ENCODE measurements at regions not wholly inside any gene's neighbourhood (a gene's known extent, or its start where the extent isn't known, plus 50 kb on each side); places are given as distances from the start of the nearest gene placed in this dataset.
"Not testable (repeated sequence)": the region's sequence is repeated elsewhere in the genome, so short reads cannot be mapped to it uniquely, and the experiment has no call there.

DNA sequence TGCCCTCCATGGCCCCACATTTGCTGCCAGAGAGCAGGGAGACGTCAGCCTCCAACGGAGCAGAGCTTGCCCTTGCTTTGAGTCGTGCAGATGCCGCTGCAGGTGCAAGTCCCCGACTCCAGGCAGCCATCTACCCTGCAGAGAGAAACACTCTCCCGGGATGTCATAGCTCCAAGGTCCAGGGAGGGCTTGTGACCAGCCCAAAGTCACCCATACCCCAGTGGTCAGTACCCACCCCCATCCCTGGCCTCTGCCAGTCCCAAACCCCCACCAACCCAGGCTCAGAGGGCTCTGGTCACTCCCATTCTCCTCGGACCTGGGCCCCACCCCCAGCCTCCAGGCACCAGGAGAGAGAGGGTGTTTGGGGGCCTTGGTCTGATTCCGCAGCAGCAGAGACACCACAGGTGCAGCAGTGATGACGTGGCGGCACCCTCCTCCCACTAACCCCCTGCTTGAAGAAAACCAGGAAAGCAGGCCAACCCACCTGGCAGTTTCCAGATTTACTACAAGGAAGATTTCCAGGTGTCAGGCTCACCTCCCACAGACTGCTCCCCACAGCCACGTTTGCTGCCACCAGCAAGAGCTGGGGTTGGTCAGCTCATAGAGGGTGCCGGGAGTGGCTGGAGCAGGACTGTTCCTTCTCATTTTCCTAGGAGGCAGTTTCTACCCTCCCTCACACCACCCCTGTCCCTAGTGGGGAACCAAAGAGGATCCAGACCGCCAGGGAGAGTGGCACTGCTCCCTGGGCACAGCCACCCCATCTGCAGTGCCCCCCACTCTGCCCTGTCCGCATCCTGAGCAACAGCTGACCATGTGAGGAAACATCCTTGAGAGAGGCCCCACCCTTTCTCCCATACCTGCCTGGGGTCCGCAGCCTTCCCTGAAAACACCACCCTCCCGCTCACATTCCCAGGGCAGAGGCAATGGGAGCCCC is 132.4 kb downstream of the TNFRSF13B start:
- DNase-seq = not testable (repeated sequence)

DNA sequence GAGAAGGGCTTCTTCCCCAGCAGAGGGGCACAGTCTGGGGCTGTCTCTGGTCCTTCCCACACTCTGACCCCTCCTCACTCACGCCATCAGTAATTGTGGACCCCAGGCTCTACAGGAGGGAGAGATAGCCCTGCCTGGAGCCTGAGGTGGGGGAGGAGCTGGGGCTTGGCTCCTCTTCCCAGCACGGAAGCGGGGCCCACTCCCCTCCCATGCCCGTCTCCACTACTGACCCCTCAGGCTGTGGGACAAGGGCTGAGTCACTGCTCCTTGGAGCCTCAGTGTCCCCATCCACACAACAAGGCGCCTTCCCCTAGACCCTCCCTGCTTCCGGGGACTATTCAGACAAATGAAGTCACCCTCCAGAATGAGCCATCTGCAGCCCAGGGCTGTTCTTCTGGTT is 133.1 kb downstream of the TNFRSF13B start:
- DNase-seq = not testable (repeated sequence)

DNA sequence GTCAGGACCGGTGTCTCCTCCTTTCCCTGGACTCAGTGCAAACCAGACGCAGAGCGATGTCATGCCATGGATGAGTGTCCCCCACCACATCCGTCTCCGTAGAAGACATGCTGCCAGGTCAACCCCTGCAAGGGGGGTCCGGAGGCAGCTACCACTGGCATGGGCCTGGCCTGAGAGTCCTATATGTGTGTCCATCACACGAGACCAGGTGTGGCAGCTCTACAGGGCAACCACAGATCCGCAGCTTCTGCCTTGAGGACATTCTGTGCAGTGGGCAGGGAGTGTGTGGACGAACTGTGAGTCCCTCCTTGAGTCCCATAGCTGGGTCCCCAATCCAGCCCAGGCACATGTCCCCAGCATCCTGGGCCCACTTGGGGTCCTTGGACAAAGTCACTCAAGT is 133.6 kb downstream of the TNFRSF13B start:
- DNase-seq = not testable (repeated sequence)

DNA sequence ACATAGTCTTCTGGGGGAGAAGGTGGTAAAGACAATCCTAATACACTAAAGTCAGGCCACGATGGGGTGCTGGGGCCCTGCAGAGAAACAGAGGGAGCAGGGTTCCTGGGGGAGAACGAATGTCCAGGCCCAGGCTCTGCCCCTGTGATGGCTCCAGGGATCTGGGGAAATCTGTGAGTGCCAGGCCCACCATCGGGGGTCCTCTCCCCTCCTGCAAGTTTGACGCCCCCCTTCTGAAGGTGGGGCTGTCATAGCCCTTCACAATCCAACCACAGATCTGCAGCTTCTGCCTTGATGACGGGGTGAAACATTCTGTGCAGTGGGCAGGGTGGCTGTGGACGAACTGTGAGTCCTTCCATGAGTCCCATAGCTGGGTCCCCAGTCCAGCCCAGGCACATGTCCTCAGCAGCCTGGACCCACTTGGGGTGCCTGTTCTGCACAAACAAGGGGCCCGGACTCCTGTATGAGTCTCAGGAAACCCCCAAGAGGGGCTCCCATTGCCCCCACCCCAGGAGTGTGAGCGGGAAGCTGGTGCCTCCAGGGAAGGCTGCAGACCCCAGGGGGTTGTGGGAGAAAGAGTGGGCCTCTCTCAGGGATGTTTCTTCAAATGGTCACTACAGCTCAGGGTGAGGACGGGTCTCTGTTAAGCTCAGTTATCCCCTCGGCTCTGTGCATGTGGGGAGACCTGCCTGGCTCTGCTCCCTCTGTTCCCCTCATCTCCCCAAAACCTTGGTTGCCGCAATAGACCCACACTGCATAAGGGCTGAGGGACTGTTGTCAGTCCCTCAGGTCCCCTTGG is 134.3 kb downstream of the TNFRSF13B start:
- DNase-seq = not testable (repeated sequence)

DNA sequence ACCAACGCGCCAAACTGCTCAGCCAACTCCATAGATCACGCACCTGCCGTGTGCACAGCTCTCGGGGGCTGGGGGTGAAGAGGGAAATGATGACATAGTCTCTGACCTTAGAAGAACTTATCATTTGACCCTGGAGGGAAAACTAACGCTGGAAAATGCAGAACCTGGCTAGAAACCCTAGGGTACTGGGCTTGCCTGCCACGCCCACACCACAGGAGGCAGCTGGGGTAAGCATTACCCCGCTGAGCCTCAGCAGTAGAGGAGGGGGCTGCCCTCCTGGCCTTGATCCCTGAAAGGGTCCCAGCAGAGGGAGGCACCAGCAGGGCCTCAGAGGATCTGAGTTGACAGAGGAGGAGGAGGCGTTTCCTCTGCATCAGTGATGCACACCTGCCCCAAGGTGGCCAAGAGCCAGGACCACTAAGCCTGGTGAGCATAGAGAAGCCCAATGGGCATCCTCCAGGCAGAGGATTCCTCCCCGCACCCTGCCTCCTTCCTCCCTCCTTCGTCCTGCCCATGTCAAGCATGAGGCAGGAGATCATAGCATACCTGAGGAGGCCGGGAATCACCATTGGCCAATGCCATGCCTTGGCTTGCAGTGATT is 135.5 kb downstream of the TNFRSF13B start:
- DNase-seq = not testable (repeated sequence)

DNA sequence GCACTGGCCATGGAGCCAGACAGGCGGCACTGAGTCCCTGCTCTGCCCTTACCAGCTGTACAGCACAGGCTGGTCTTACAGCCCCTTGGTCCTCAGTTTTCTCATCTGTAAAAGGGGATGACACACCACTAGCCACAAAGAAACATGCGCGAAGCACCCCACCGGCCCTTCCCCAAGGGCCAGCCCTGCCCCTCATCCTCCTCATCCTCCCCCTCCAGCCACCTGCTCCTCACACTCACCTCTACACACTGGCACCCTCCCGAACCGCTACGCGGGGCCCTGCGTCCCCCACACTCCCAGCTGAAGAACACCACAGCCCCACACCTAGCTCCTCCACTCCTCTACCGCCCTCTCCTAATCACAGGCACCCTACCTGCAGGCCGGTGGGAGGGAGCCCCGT is 138.4 kb downstream of the TNFRSF13B start:
- DNase-seq = not testable (repeated sequence)

DNA sequence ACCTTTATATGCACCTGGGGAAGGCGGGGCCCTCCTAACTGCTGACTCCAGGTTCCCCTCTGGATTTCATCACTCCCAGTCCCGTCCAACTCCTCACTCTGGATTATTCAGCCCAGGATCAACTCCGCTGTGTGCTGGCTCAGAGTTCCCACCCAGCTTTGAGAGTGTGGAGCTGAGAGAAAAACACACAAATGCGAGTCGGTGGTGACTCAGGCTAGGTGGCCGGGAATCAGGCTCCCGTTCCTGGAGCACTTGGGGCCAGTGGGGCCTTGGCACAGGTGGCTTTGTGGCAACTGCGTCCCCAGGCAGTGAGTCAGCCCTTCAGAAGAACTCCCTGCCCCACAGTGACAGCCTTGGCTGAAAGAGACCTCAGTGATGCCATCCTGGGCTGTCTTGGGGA is 139.1 kb downstream of the TNFRSF13B start:
- DNase-seq = not testable (repeated sequence)

DNA sequence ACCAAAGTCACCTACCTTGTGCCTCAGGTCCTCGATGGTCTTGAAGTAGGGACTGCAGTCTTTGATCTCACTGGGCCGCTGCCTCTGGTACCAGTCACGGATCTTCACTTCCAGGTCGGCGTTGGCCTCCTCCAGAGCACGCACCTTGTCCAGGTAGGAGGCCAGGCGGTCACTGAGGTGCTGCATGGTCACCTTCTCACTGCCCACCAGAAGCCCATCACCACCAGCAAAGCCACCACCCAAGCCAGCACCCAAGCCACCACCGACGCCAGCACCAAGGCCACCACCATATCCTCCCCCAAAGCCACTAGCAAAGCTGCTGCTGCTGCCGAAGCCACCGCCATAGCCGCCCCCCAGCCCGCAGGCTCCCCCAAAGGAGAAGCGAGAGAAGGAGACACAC is 139.7 kb downstream of the TNFRSF13B start:
- DNase-seq = not testable (repeated sequence)

DNA sequence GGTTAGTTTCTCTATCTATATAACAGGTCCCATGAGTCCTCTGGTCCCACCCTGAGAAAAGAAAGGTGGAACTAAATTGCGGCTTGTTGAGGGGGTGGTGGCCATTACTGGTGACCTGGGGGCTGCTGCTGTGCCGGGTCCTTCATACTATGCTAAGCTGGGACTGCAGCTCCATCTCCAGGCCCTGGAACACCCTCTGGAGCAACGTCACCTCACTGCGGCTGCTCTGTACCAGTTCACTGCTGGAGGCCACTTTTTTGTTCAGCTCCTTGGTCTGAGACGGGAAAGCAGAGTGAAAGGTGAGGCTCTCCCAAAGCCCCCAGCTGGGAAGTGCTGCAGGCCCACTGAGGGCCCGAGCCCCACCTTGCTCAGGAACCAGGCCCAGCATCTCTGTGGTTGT is 140.7 kb downstream of the CCDC144A start:
- DNase-seq = not testable (repeated sequence)

DNA sequence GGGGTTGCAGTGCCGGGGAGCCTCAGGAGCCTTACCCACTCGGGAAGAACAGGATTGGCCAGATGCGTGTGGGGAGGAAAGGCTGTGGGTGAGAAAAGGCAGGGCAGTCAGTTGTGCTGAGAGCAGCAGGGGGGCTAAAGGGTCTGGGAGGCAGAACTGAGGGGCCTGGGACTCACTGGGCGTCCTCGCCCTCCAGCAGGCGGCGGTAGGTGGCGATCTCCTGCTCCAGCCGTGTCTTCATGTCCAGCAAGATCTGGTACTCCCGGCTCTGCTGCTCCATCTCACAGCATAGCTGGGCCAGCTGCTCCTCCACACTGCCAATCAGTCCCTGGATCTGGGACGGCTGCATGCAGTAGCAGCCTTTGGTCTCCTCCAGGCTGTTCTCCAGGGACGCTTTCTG is 140.2 kb downstream of the CCDC144A start:
- not testable (repeated sequence) for DNase-seq

Data from EL (cell line).